Stimulated activated CD8-positive, alpha-beta memory T cell treated with anti-CD3 and anti-CD28 coated beads, Interleukin-7, amount 100 ng/mL, for 1 hour (primary cell): ENCODE measurements at regions not wholly inside any gene's neighbourhood (a gene's known extent, or its start where the extent isn't known, plus 50 kb on each side); places are given as distances from the start of the nearest gene placed in this dataset.
"Not testable (repeated sequence)": the region's sequence is repeated elsewhere in the genome, so short reads cannot be mapped to it uniquely, and the experiment has no call there.

Experiments
- DNase-seq, 2 donors: peaks; one replicate each; pipeline ENCODE4 v3.0.0-alpha.2; 2020; ENCODE audit warnings: low read depth in 2 of 2

DNA sequence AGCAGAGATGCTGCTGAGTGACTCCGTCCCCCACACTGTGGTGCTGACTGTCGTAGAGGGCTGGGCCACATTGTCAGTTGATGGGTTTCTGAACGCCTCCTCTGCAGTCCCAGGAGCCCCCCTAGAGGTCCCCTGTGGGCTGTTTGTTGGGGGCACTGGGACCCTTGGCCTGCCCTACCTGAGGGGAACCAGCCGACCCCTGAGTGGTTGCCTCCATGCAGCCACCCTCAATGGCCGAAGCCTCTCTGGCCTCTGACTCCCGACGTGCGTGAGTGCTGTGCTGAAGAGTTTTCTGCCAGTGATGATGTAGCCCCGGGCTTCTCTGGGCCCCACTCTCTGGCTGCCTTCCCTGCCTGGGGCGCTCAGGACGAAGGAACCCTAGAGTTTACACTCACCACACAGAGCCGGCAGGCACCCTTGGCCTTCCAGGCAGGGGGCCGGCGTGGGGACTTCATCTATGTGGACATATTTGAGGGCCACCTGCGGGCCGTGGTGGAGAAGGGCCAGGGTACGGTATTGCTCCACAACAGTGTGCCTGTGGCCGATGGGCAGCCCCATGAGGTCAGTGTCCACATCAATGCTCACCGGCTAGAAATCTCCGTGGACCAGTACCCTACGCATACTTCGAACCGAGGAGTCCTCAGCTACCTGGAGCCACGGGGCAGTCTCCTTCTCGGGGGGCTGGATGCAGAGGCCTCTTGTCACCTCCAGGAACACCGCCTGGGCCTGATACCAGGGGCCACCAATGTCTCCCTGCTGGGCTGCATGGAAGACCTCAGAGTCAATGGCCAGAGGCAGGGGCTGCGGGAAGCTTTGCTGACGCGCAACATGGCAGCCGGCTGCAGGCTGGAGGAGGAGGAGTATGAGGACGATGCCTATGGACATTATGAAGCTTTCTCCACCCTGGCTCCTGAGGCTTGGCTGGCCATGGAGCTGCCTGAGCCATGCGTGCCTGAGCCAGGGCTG, 181.1 kb downstream of the TBC1D2B start:
- DNase-seq, result not testable (repeated sequence)

DNA sequence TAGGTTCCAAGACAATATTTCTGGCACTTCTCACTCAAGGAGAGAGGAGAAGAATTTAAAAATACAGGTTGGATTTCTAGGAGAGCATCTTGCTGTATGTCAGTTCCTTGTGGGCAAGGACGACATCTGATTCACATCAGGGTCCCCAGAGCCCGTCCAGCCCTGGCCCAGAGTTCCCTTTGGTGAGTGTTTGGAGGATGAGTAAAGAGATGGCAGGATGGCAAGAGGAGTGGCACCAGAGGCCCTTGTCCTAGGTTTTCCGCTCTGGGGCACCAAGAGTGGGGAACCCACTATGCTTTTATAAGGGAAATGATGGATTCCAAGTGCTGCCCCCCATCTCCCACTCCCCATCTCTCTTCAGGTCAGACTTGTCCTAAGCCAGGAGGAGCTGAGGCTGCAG, 181.8 kb downstream of the TBC1D2B start:
- no peak for DNase-seq

DNA sequence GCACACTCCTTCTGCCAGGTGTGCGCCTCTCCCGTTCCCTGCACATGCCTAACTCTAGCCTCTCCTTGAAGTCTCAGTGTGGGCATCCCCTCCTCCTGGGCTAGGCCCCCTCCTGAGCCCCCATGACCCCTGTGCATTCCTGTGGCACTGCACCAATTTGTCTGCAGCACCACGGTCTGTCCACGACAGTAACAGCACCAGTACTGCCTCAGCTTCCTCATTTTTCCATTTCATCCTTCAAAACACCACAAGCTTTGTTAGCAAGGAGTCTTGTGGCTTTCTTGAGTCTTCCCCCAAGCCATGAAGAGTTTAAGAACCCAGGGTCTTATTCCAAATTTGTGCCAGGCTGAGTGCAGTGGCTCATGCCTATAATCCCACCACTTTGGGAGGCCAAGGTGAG, 182.4 kb downstream of the TBC1D2B start:
- DNase-seq, result not testable (repeated sequence)

DNA sequence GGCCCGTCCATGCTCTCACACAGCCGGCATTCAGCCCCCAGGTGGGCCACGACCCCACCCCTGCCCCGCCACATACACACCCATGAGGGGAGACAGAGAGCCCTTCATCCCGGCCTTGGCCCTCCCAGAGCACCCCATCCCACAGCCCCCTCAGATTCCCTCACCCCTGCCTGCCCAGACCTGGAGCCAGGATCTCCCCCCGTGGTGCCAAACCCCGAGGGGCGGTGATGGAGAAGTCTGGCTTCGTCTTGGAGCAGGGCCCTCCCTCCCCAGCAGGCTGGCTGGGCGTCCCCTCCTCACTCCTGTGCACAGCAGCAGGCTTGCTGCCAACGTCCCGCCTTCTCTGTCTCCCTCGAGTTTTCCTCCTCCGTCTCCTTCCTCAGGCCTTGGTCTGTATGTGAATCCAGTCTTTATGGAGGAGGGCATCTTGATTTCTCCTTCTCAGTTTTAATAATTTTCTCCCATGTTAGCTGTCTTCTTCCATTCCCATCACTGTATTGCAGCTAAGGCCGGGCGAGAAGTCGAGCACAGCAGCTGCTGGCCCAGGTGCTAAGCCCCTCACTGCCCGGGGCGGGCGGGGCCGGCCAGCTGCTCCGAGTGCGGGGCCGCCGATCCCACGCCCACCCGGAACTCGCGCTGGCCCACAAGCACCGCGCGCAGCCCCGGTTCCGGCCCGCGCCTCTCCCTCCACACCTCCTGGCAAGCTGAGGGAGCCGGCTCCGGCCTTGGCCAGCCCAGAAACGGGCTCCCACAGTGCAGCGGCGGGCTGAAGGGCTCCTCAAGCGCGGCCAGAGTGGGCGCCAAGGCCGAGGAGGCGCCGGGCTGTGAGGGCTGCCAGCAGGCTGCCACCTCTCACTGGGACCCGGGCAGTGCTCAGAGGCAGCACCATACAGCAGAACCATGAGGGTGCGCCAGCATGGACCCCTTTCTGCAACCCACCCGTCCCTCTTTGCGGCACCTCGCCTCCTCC, 183.6 kb downstream of the TBC1D2B start:
- DNase-seq, result not testable (repeated sequence)

DNA sequence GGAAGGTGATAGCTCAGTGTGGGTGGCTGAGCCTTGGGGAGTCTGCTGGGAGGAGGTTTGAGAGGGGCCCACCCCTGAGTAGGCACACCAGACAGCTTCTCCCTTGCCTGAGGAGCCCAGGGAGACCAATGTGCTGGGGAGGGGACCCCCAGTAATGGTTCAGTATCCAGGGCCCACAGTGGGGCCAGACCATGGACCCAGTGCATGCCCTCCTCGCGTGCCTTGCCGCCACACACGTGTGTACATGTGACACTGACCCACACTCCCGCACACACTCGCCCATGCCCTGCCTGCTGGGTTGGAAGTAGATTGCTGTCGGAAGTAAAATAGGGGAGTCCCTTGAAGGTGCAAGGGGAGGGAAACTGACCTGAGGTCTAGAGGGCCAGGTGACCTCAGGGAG, 184.3 kb downstream of the TBC1D2B start:
- DNase-seq, result not testable (repeated sequence)

DNA sequence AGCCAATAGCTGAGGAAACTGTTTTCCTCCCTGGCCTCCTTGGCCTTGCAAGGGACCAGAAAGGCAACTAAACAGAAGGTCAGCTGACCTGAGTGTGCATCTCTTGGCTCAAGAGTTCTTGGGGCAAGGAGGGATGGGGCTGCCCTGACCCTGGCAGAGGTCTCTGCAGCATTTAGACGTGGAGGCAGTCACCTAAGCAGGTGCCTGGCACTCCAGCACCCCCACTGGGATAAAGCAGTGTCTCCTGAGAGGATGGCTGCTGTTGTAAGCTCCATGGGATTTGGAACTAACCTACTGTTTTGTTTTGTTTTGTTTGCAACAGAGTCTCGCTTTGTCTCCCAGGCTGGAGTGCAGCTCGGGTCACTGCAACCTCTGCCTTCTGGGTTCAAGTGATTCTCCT, 185.2 kb downstream of the TBC1D2B start:
- DNase-seq, result no peak

DNA sequence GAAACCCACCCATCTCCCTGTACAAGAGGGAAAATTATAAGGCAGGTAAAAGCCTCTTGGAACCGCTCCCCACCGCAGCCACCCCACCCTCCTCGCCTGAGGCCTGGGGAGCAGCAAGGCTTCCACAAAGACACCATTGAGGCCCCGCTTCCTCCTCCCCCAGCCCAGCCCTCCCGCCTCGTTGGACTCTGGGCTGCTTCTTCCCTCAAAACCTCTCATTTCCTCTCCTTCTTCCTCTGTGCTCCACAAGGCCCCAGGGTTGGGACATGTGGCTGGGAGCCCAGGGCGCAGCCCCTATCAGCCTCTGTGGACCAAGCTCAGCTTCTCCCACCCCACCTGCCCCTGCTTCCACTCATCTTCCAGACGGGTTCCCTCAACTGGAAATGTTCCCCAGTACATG, 185.6 kb downstream of the TBC1D2B start:
- DNase-seq, result not testable (repeated sequence)

DNA sequence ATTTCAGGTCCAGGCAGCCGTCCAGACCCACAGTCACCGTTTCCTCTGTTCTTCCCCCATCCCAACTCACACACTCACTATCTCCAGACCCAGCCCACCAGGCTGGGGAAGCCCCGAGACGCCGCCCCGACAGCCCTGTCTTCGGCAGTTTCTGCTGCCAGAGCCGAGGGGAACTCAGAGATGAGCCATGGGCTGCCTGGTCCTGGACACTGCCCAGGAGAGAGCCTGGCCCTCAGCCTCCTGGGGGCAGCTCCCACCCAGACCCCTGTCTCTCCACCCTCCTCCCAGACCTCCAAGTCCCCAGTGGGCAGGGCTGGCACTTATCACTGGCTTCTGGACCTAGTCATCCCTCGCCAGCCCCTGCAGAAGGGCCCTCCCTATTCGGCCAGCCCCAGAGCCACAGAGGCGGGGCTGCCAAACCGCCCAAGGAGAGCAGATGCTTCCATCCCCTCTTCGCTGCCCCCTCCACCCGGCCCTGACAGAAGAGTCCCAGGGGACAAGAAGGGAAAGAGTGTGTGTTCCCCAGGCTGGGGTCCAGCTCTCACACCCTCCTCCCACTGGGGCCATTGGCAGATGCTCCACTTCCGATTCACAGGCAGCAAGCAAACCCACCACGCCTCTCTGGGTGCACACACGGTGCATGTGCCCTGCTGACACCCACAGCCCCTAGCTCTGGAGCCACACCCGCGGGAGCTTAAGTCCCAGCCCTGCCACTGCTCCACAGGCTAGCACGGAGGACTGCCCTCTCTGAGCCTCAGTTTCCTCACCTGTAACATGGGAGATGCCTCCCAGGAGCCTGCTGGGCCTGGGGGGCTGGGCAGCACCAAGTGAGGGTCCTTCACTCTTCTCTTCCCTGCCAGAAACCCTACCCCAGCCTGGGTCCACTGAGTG, 186.4 kb downstream of the TBC1D2B start:
- DNase-seq, result not testable (repeated sequence)

DNA sequence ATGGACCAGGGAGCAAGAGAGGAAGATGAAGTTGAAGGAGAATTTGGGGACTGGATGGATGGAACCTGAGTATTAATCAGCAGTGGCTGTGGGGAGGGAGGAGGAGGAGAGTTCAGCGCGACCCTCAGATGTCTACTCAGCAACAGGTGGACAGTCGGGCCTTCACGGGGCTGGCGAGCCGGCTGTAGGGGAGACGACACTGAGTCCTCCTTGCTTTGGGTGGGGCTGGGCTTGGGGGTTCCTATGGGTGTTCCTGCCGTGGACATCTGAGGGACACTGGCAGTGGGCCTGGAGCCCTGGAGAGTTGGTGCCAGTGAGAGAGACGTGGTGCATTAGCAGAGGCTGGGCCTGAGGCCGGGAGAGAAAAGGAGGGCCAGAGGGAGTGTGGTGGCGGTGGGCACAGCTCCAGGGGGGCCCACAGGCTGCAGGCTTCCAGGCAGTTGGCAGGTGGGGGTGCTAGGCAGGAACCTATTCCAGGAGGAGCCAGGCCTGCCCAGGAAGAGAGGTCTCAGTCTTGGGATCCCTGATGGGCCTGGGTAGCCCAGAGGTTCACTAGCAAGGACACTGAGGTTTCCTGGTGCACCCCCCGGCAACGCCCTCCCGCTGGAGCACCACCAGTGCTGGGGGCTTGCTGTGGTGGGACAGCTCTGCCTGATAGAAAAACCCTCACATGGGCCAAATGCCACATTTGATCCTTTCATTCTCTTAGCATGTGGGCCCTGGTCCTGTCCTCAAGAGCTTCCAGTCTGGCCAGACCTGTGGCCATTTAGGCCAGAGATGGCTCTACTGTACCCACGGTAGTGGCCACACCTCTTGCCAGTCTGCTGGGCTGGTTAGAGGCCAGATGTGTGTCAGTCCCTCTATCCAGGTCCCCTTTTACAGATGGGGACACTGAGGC, 187.4 kb downstream of the TBC1D2B start:
- not testable (repeated sequence) for DNase-seq

DNA sequence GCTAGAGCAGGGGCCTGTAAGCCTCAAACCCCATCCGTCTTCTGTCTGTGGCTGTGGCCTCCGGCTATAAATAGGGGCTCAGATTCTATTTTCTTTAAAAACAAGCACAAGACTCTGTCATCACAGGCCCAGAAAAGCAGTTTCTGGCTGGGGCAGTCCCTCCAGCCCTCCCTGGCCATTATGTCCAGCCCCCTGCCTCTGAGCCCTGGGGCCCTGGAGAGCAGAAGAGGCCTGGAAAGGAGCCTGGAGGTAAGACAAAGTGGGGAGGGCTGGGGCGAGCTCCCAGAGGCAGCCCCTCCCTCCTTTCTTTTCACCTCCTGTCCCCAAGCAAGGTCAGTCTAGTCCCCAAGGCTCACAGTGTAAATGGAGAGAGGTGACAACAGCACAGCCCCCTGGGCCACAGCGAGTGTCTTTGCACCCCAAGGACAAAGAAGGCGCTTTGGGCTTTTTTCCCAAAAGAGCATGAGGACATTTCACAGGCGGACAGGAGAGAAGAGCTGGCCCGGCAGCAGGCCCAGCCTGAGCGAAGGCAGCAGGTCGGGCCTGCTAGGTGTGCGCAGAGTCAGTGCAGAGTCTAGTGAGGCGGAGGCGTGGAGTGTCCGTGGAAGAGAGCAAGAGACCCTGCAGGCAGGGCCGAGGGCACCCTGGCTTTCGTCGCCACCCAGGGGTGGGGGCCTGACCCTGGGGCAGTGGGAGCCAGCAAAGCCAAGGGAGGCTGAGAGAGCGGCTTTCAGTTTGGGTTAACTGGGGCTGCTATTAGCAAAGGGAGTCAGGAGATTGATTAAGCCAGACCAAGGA, 188.3 kb downstream of the TBC1D2B start:
- DNase-seq, result no peak

DNA sequence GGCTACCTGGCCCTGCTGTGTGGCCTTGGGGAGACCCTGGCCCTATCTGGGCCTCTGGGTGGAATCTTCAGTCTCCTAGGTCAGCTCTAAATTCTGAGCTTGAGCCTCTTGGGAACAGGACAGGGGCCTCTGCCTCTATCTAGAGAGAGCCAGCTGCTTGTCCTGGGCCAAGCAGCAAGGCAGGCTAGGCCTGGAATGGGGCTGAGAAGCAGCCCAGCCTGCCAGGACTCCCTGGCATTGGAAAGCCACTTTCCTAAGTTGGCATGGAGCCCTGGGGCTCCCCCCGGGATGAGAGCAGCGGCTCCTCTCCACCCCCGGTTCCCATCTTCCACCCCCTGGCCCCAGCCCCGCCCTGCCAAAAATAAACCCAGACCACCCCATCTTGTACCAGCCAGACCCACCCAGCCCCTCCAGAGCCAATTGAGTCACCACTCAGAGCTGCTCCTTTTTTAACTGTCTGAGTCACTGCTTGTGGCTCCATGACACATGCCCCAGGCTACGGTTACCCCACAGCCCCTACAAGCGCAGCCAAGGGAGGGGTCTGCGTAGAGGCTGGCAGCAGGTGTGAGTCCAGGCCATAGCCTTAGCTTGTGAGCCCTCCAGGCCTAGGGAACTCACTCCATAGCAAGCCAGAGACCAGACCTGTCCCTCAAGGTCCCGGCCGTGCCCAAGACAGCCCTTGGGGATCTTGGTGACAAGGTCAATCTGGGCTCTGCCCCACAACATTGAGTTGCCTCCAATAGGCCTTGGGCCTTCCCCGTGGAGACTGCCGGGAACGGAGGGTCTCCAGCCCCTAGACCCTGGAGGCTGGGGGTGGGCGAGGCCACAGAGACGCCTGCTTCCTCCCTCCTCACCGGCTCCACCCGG, 189.7 kb downstream of the TBC1D2B start:
- DNase-seq, result not testable (repeated sequence)

DNA sequence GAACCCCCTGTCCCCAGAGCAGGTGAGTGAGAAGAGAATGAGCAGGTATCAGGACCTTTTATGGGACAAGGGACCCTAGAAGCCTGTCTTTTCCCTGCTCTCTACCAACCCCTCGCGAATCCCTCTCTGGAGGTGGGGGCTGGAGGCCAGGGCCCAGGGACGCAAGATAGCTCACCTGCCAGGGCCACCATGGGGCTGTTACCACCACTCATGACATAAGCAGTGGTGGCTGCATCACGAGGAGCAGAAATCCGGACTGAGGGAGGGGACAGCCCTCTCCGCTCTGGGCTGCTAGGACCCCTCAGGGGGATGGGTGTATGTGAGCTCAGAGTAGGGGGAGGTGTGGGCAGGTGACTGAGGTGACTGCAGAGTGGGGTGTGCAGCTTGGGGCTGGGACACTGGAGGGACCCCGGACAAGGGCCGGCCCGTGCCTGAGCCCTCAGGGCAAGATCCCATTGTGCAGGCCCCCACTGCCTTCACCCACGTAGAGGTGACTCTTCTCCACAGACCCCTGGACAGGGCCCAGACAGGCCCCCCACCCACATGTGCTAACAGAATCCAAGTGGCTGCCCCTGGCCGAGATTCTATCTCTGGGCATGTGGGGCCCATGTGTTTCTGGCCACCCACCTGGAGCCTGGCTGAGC, 190.6 kb downstream of the TBC1D2B start:
- DNase-seq, result no peak

DNA sequence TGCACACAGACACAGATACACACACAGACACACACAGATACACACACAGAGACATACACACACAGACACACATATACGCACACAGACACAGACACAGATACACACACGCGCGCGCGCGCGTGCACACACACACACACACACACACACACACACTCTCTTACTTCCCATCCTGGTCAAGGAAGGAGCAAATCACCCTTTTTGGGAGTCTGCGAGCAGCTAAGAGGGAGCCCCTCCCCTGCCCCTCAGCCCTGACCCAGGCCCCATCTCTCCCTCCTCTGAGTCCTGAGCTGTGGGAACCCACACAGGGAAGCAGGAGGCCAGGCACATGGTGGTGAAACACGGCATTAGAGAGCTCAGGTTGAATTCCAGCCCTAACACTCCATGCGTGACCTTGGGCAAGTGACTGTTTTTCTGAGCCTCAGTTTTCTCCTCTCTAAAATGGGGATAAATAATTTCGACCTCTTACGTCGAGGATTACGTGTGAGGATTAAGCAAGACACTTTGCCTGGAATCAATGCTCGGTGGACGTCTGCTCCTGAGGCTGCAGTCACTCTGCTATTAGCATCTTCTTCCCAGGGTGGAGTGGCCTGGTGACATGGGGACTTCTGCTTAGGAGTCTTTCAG, 191.5 kb downstream of the TBC1D2B start:
- not testable (repeated sequence) for DNase-seq

DNA sequence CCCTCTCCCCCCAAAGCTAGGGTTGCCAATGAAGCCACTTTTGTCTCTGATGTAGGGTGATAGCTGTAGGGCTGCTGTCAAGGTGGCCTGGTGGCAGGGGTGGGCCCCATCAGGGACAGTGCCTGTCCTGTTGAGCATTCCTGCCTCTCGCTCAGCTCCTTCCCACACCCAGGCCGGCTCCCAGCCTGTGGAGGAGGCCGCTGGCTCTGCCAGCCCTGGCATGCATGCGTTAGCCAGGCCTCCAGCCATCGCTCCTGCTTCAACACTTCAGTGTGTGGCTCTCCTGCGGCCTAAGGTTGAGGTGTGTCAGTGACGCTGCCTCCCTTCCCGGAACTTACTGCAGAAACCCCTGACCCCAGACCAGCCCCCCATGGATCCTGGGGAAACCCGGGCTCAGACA, 194.5 kb downstream of the TBC1D2B start:
- DNase-seq, result not testable (repeated sequence)

DNA sequence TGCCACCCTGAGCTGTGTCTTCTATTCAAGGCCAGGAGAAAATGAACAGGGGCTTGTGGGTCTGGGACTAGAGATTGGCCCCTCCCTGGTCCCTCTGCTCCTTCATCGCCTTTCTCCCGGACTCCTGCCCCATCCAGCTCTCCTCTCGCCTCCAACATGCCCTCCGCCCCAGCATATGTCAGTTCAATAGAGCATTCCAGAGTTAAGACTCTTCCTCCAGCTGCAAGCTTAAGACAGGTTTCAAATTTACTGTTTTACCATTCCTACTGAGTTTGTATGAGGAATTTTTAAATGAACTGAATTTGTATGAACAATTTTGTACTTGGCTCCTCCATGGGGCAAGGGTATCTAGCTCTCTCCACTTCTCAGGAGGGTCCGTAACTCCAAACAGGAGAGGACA, 195.6 kb downstream of the TBC1D2B start:
- no peak for DNase-seq

DNA sequence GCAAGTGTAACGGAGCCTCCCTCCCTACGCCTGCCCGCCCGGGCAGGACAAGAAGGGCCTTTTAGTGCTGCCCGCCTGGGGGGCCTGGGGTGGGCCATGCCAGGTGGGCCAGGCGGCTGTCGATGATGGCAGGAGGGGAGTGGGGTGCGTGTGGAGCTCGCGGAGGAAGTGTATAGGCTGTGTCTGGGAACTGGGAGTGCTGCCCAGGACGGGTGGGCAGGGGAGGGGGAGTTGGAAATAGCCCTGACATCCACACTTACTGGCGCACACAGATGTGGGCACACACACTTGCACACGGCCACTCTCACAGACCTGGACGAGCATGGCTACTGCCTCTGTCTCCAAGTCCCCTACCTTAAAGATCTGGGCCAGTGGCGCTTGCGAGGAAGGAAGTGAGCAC, 196.0 kb downstream of the TBC1D2B start:
- DNase-seq, result not testable (repeated sequence)

DNA sequence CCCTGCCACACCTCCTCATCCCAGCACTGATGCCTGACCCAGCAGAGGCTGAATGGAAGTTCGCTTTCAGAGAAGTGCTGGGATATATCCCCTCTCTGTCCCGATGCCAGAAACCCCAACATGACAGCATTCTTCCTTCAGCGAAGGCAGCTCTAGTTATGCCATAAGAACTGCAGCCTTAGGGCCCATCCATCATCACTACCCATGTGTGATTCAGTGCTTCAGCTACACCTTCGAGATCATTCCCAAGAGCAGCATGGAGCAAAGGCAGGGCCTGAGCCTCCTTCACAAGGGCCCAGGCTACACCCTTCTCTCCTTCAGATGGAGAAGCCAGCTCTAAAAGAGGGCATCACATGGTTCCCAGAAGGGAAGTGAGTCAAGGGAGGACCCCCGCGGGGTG, 198.0 kb downstream of the TBC1D2B start:
- DNase-seq, result not testable (repeated sequence)
